Cardiac fibroblast (primary cell): ENCODE measurements at regions not wholly inside any gene's neighbourhood (a gene's known extent, or its start where the extent isn't known, plus 50 kb on each side); places are given as distances from the start of the nearest gene placed in this dataset.

Experiments used
- DNase-seq, 2 donors: peaks; one replicate each; pipeline versions ENCODE4 v3.0.0 to v3.0.0-alpha.2; 2010; ENCODE audit warnings: low read depth in 2 of 2
- H3K4me3 ChIP-seq, 2 donors: replicated peaks in 1 of 2; 1 replicate in 1 of 2; 2 replicates in 1 of 2; pipeline ENCODE4 v1.5.1; 2011; ENCODE audit warnings: low read depth in 2 of 2, low read length in 2 of 2, mild to moderate bottlenecking in 2 of 2, moderate library complexity in 1 of 2
- CTCF ChIP-seq: IDR thresholded peaks from one replicate; pipeline ENCODE4 v1.5.1; 2011; ENCODE audit warnings: low read depth, mild to moderate bottlenecking, low read length, inconsistent platforms

DNA sequence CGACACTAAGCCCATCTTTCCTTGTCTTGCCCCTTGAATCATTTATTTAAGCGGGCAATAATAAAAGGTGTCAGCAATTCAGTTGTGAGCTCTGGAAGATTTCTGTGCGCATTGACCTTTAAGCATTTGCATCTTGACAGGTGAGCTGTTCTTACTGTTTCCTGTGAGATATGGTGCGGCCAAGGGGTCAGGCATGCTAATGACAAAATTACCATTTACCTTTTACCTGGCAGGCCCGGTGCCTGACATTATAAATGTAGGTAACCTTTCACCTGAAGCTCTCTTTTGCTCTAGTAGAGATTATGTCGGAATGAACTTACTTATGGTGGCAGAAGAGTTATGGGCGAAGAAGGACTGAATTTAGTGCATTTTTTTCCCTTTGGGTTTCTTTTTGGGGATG is 89.3 kb upstream of the EEF1E1 start:
- H3K4me3 ChIP-seq: no peak overlapping the region
- TF ChIP-seq CTCF: no peak
- DNase-seq: no peak

- no peak for TF ChIP-seq CTCF
- DNase-seq: no peak
- no peak overlapping the region for H3K4me3 ChIP-seq
These were observed 84.9 kb upstream of the EEF1E1 start for GRCh38 chr6:8187209-8187608.

GRCh38 chr6:8182902-8183665 is 80.7 kb upstream of the EEF1E1 start:
- TF ChIP-seq CTCF: no peak
- H3K4me3 ChIP-seq: no peak overlapping the region
- peak in 1 of 2 donors; percentile 46 for DNase-seq

- H3K4me3 ChIP-seq: peak overlapping the region in 1 of 2 donors; percentile 3
- TF ChIP-seq CTCF: no peak
- DNase-seq: peak; percentile 34 to 47
These were observed 79.8 kb upstream of the EEF1E1 start for GRCh38 chr6:8181951-8182845.

GRCh38 chr6:8181160-8181881 is 79.0 kb upstream of the EEF1E1 start:
- no peak overlapping the region for H3K4me3 ChIP-seq
- DNase-seq: no peak
- no peak for TF ChIP-seq CTCF

GRCh38 chr6:8180327-8181159 is 78.2 kb upstream of the EEF1E1 start:
- TF ChIP-seq CTCF: no peak
- H3K4me3 ChIP-seq: no peak overlapping the region
- DNase-seq: peak; percentile 63 to 85
